ENCODE measurements at regions not wholly inside any gene's neighbourhood (a gene's known extent, or its start where the extent isn't known, plus 50 kb on each side); places are given as distances from the start of the nearest gene placed in this dataset.

DNA sequence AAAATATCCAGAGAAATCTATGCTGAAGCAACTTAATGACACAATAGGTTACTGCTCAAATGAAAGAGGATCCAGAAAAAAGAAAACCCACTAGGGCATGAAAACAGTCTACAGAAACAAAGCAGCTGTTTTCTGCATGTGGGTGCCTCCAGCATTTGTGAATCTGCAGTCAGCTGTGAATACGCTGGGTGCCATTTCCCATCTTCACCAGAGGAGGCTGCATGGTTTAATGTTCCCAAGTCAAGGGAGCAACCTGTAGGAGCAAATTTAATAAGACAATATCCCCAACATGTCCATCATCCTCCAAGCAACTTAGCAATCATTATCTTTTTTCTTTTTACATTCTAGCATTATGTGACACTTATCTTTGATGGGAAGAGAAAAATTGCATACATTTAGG lies 396.6 kb downstream of the BRINP2 start:
- peak; percentile 3 to 17 for DNase-seq

DNA sequence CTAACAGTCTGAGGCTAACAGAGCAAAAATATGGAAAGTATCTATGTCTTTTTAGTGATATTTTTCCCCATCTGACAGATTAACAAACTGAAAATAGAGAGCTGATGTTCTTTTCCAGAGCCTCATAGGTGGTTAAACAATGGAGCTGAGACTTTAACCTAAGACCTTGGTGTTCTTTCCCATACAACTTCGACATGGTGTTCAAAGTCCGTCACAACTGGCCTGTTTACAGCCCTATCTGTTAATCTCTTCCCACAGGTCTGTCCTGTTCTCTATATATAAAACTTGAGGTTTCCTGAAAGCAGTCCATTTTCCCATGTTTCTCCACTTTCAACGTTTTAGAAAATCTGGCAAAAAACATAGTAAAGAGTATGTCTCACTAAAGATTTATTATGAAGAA lies 395.7 kb downstream of the BRINP2 start:
- DNase-seq: no peak

- no peak for DNase-seq
Observed at GRCh38 chr1:177561436-177561835, 390.7 kb downstream of the BRINP2 start.

- no peak for DNase-seq
Observed at GRCh38 chr1:177558372-177558771, 387.6 kb downstream of the BRINP2 start.

GRCh38 chr1:177556163-177556562 lies 385.4 kb downstream of the BRINP2 start:
- no peak for DNase-seq

- no peak for DNase-seq
Observed at GRCh38 chr1:177547200-177547599, 376.4 kb downstream of the BRINP2 start.

DNA sequence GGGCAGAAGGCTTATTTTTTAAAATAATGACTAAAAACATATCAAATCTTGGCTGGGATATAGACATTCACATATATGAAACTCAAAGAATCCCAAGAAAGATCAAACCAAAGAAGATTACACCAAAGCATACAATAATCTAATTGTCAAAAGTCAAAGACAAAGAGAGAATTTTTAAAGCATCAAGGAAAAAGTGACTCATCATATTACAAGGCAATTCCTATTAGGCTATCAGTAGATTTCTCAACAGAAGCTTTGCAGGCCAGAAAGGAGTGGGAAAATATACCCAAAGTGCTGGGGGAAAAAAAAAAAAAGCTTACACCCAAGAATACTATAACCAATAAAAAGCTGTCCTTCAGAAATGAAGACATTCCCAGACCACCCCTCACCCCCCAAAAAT lies 375.6 kb downstream of the BRINP2 start:
- no peak for DNase-seq

GRCh38 chr1:177526201-177526600 lies 355.4 kb downstream of the BRINP2 start:
- no peak for DNase-seq

- no peak for DNase-seq
Observed at GRCh38 chr1:177525176-177525575, 354.4 kb downstream of the BRINP2 start.

- DNase-seq: no peak
Observed at GRCh38 chr1:177517546-177517945, 346.8 kb downstream of the BRINP2 start.

- no peak for DNase-seq
Observed at GRCh38 chr1:177514207-177514606, 343.4 kb downstream of the BRINP2 start.

DNA sequence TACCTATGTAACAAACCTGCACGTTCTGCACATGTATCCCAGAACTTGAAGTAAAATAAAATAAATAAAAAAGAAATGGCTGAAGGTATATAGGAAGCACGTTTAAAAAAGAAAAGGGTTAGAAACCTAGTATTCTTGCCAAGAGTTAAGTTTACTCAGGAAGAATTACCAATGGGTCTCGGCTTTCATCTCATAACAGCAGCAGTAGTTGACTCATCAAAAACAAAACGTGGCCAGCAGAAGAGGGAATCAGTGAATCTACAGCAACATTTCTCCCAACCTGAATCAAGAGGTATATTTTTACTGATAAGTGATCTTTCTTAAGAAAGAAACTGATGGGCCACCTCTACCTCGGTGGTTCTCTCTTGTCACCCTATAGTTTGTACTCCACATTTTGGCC lies 340.3 kb downstream of the BRINP2 start:
- DNase-seq: no peak

GRCh38 chr1:177505905-177506590 lies 335.3 kb downstream of the BRINP2 start:
- DNase-seq: no peak

DNA sequence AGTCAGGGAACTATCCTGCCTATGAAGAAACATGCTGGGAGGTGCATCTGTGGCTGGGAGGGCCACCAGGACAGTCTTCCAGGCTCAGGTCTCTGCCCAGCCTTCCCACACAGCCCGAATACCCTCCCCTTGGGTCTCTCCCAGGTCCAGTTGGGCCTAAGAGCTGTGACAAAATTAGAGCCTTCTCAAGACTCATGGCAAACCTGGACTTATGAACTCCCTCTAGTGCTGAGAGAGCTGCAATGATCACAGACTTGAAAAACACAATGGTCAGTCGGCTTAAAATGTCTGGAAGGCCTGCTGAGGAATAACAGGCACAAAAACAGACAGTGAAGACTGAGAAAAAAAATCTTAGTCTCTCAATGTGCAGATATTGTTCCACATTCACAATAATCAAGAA lies 325.1 kb downstream of the BRINP2 start:
- no peak for DNase-seq

- DNase-seq: no peak
Observed at GRCh38 chr1:177490786-177491185, 320.0 kb downstream of the BRINP2 start.

GRCh38 chr1:177490036-177490639 lies 319.4 kb downstream of the BRINP2 start:
- no peak for DNase-seq

GRCh38 chr1:177488722-177489121 lies 318.0 kb downstream of the BRINP2 start:
- DNase-seq: no peak

DNA sequence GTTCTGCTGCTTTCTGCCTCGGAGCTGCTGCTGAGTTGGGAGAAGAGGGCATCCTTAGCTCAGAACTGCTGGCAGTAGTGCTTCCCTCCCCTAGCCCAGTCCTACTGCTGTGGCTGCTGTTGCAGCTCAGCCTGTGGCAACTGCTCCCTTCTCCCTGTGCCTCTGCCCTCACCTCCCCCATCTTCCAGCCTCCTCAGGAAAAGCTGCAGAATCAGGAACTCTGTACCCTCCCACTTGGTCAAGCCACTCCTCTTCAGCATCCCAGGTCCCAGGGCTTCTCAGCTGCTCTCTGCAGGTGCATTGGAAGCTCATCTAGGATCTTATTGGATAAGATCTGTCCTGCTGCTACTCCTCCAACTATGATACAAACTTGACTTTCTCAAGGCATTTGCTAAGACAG lies 316.7 kb downstream of the BRINP2 start:
- no peak for DNase-seq

GRCh38 chr1:177480741-177481305 lies 310.1 kb downstream of the BRINP2 start:
- no peak for DNase-seq

DNA sequence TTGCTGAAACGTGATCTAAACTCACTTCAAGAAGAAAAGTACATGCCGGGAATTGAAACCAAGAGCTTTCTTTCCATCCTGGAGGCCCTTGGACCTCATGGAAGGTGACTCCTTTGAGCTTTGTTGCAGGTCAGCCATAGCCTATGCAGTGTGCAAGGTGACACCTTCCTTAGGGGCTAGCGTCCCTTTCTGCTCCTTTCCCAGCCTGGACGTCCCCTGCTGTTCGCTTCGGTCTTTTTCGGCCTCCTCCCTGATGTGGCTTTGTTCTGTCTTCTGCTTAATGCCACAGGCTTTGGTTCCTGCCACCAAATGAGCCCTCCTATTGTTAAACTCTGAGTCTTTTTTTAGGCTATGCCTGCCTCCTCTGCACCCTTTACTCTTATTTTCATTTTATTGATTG lies 308.8 kb downstream of the BRINP2 start:
- no peak for DNase-seq

GRCh38 chr1:177476676-177477075 lies 305.9 kb downstream of the BRINP2 start:
- no peak for DNase-seq

DNA sequence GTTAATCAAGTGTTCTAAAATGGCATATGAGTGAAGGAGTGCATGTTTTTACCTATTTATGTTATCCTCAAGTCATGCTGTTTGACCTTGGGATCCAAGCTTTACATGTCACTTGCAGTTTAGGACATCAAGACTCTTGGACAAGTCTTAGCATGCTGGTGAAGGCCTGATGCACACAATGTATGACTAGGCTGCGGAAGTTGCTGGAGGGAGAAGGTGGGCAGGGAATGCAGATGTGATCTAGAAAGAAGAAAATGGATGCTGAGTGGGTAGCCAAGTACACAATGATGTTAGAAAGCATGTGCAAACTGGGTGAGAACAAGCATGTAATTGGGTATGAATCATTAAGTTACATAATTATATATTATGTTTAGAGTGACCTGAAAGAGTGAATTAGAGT lies 301.8 kb downstream of the BRINP2 start:
- no peak for DNase-seq

DNA sequence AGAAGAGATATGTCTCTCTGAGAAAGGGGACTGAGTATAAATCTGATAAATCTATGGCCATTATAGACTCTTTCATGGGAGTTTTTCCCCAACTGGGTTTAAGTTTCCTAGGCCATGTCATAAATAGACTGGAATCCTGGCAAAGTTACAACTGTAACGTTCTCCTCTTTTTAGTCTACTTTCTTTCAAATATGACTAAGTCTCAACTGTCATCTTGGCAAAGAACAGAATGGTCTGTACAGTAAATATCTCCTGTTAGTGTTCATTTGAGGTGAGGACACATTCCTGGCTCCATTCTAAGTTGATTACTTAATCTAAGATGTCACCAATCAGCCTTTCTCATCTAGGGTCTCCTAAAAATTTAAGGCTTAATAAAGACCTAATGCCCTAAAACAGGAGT lies 300.5 kb downstream of the BRINP2 start:
- no peak for DNase-seq

DNA sequence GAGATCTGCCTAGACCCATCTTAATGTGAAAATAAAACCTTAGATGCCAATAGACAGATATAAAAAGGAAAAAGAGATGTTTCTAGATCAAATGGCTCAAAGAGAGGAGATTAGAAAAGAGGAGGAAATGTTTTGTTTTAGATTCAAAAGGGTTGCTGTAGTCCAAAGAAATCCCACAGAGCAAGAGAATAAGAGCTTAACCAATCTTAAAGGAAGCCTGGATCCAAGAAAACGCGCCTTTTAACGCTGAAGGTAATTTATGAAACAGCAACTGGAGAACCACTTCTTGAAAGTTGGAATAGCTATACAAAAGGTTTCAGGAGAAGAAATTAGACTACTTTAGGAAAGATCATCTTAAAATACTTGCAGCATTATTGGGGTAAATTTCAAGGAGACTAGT lies 298.8 kb downstream of the BRINP2 start:
- DNase-seq: no peak

DNA sequence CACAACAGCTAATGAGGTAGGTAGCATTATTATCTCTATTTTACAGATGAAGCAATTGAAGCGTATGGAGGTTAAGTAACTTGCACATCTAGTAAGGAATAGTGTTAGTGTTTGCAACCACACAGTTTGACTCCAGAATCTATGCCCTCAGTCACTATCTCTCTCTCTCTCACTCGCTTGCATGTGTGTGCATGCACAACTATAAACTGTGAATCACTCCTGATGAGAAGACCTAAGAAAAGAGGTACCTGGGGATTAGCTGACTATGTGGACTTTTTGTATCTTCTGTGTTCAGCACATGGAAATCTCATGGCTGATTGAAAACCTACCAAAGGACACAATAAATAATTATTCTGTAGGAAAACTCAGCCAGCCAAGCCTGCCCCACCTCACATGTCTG lies 295.5 kb downstream of the BRINP2 start:
- no peak for DNase-seq

All from SHP77 (cell line).